SK-N-MC (cell line): ENCODE measurements at regions not wholly inside any gene's neighbourhood (a gene's known extent, or its start where the extent isn't known, plus 50 kb on each side); places are given as distances from the start of the nearest gene placed in this dataset.

ENCODE experiments used
- EZH2 ChIP-seq: fragments of 200-600 bp; sonication (generic); IDR thresholded peaks from one replicate; pipeline ENCODE4 v1.6.1; 2017; ENCODE audit warnings: antibody characterized with exemption
- POLR2AphosphoS5 ChIP-seq: IDR thresholded peaks from 2 replicates; pipeline ENCODE4 v1.6.1; 2012; ENCODE audit warnings: mild to moderate bottlenecking, low read depth, low read length, borderline replicate concordance

- no peak for TF ChIP-seq POLR2AphosphoS5
- no peak for TF ChIP-seq EZH2
Measured at GRCh38 chr18:37676276-37676675, 110.7 kb upstream of the CELF4 start.
